ENCODE measurements at regions not wholly inside any gene's neighbourhood (a gene's known extent, or its start where the extent isn't known, plus 50 kb on each side); places are given as distances from the start of the nearest gene placed in this dataset.

GRCh38 chr11:122226810-122227379 is 110.9 kb upstream of the BLID start:
- TF ChIP-seq, protein P1, sequence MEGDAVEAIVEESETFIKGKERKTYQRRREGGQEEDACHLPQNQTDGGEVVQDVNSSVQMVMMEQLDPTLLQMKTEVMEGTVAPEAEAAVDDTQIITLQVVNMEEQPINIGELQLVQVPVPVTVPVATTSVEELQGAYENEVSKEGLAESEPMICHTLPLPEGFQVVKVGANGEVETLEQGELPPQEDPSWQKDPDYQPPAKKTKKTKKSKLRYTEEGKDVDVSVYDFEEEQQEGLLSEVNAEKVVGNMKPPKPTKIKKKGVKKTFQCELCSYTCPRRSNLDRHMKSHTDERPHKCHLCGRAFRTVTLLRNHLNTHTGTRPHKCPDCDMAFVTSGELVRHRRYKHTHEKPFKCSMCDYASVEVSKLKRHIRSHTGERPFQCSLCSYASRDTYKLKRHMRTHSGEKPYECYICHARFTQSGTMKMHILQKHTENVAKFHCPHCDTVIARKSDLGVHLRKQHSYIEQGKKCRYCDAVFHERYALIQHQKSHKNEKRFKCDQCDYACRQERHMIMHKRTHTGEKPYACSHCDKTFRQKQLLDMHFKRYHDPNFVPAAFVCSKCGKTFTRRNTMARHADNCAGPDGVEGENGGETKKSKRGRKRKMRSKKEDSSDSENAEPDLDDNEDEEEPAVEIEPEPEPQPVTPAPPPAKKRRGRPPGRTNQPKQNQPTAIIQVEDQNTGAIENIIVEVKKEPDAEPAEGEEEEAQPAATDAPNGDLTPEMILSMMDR (IDR thresholded peaks at IDR 0.05; ENCODE audit: low read length, missing control alignments): no peak
- DNase-seq (ENCODE audit: low read depth): no peak
- H3K4me3 ChIP-seq (replicated peaks; ENCODE audit: low read depth, low read length): no peak overlapping the region

DNA sequence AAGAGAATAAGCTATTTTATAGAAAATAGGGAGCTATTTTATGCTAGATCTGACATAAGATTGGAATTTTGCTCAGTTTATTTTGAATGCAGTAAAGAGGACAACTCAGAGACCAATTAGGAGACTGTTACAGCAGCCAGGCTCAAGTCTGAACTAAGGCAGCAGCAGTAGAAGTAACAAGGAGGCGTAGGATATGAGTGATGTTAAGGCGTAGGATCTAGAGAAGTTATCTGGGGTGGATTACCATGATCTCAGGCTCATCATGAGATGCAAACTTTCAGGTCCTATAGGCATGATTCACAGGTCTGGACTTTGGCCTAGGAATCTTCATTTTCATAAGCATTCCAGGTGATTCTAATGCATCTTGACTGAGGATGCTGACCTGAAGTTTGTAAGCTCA is 108.9 kb upstream of the BLID start:
- DNase-seq (ENCODE audit: low read depth): no peak
- TF ChIP-seq, protein P1 (IDR thresholded peaks at IDR 0.05; ENCODE audit: low read length, missing control alignments): no peak
- no peak overlapping the region for H3K4me3 ChIP-seq (replicated peaks; ENCODE audit: low read depth, low read length)

DNA sequence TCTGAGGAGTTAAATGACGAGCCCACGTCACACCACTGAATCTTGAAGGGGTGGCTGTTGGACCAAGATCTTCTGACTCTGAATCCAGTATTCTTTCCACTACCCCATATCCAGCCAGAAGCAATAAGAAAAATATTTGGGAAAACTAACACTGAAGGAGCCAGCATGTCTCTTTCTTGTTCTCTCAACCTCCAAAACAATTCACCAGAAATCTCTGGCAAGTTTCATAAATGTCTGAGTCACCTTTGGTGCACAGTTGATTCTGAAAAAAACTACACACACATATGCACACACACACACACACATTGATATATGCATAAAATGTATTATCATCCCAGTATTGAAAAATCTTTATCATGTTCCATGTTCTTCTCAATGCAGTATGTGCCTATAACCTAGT is 104.3 kb upstream of the BLID start:
- no peak for DNase-seq (ENCODE audit: low read depth)
- TF ChIP-seq, protein P1 (IDR thresholded peaks at IDR 0.05; ENCODE audit: low read length, missing control alignments): no peak
- no peak overlapping the region for H3K4me3 ChIP-seq (replicated peaks; ENCODE audit: low read depth, low read length)

- TF ChIP-seq, protein P1 (IDR thresholded peaks at IDR 0.05; ENCODE audit: low read length, missing control alignments): no peak
- no peak overlapping the region for H3K4me3 ChIP-seq (replicated peaks; ENCODE audit: low read depth, low read length)
- DNase-seq (ENCODE audit: low read depth): no peak
Observed at GRCh38 chr11:122219791-122220190, 103.8 kb upstream of the BLID start.

- TF ChIP-seq, protein P1 (IDR thresholded peaks at IDR 0.05; ENCODE audit: low read length, missing control alignments): peak; percentile 97
- H3K4me3 ChIP-seq (replicated peaks; ENCODE audit: low read depth, low read length): no peak overlapping the region
- peak; percentile 97 for DNase-seq (ENCODE audit: low read depth)
Observed at GRCh38 chr11:122215244-122215992, 99.4 kb upstream of the BLID start.

- H3K4me3 ChIP-seq (replicated peaks; ENCODE audit: low read depth, low read length): no peak overlapping the region
- TF ChIP-seq, protein P1 (IDR thresholded peaks at IDR 0.05; ENCODE audit: low read length, missing control alignments): no peak
- DNase-seq (ENCODE audit: low read depth): no peak
Observed at GRCh38 chr11:122214567-122214966, 98.6 kb upstream of the BLID start.

DNA sequence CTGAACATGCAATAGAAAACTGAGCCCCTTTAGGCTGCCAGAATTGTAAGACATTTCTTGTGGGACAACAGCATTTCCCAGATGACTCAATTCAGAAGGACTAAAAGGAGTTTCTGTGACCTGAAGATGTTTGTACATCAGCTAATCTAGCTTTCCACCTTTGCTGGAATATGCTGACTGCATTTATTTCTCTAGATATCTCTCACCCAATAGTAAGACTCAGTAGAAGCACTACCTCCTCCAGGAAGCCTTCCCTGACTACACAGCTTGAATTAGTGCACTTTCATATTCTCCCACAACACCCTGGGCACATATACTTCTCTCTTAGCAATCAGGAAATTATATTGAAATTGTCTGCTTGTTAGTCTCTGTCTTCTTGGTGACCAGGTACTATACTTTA is 98.1 kb upstream of the BLID start:
- no peak for DNase-seq (ENCODE audit: low read depth)
- TF ChIP-seq, protein P1 (IDR thresholded peaks at IDR 0.05; ENCODE audit: low read length, missing control alignments): no peak
- H3K4me3 ChIP-seq (replicated peaks; ENCODE audit: low read depth, low read length): no peak overlapping the region

Measured in fibroblast of pulmonary artery (primary cell).